WTC11 (cell line): ENCODE measurements at regions not wholly inside any gene's neighbourhood (a gene's known extent, or its start where the extent isn't known, plus 50 kb on each side); places are given as distances from the start of the nearest gene placed in this dataset.

ENCODE experiments used
- ATAC-seq: fragments of 200-7000 bp; cut with Tn5 transposase; 2 replicates; pipeline ENCODE4 v1.10.0; 2021; ENCODE audit warnings: mild to moderate bottlenecking, moderate library complexity
- CTCF ChIA-PET: fragments of 300-600 bp; sonication (Branson Sonifier 250); formaldehyde crosslinking; loops from one replicate; lab custom pipeline; 2021; ENCODE audit warnings: antibody characterized with exemption; lab: Charles Lee
- POLR2A ChIA-PET: fragments of 350-600 bp; sonication (Branson Sonifier 250); formaldehyde crosslinking; loops from one replicate; lab custom pipeline; 2021; ENCODE audit warnings: antibody characterized with exemption; lab: Charles Lee
- DNase-seq: peaks from one replicate; pipeline ENCODE4 v3.0.0; 2021; ENCODE audit warnings: low spot score
- H3K27ac Mint-ChIP-seq: 2 replicates; pipeline ENCODE4 v1.8.0; 2021; ENCODE audit warnings: mixed read lengths
- H3K27me3 Mint-ChIP-seq: 2 replicates; pipeline ENCODE4 v1.8.0; 2021; ENCODE audit warnings: low read depth, mild to moderate bottlenecking, moderate library complexity, mixed read lengths
- H3K36me3 Mint-ChIP-seq: 2 replicates; pipeline ENCODE4 v1.8.0; 2021; ENCODE audit warnings: mixed read lengths
- H3K4me1 Mint-ChIP-seq: 2 replicates; pipeline ENCODE4 v1.8.0; 2022; ENCODE audit warnings: mixed read lengths
- H3K4me3 Mint-ChIP-seq: 2 replicates; pipeline ENCODE4 v1.8.0; 2021; ENCODE audit warnings: mild to moderate bottlenecking, moderate library complexity, mixed read lengths
- H3K9me3 Mint-ChIP-seq: 2 replicates; pipeline ENCODE4 v1.8.0; 2021; ENCODE audit warnings: mixed read lengths
- ATF3 ChIP-seq: sonication (generic); formaldehyde crosslinking; conservative IDR thresholded peaks from 2 replicates; pipeline ENCODE4 v1.8.1; 2022; ENCODE audit warnings: mild to moderate bottlenecking, missing genetic modification reagents
- CTCF ChIP-seq: fragments of 200-600 bp; IDR thresholded peaks from 2 replicates; pipeline ENCODE4 v1.8.0; 2022; ENCODE audit warnings: antibody characterized with exemption
- EMX1 ChIP-seq: fragments of 250-450 bp; sonication (Bioruptor Pico); IDR thresholded peaks from 2 replicates; pipeline ENCODE4 v1.8.0; 2021; ENCODE audit warnings: mild to moderate bottlenecking
- FOXP1 ChIP-seq: sonication (generic); formaldehyde crosslinking; IDR thresholded peaks from 2 replicates; pipeline ENCODE4 v1.8.0; 2022; ENCODE audit warnings: missing genetic modification reagents, mild to moderate bottlenecking, moderate library complexity, borderline replicate concordance
- GABPB1 ChIP-seq: sonication (generic); formaldehyde crosslinking; IDR thresholded peaks from 2 replicates; pipeline ENCODE4 v1.8.1; 2023; ENCODE audit warnings: mild to moderate bottlenecking, missing genetic modification reagents
- GTF2I ChIP-seq: fragments of 250-450 bp; sonication (Bioruptor Pico); conservative IDR thresholded peaks from 2 replicates; pipeline ENCODE4 v1.4.0; 2021; ENCODE audit warnings: mild to moderate bottlenecking
- KAT7 ChIP-seq: sonication (generic); formaldehyde crosslinking; IDR thresholded peaks from 2 replicates; pipeline ENCODE4 v1.8.1; 2023; ENCODE audit warnings: missing genetic modification reagents, mild to moderate bottlenecking, borderline replicate concordance
- NR1H2 ChIP-seq: sonication (generic); formaldehyde crosslinking; IDR thresholded peaks from 2 replicates; pipeline ENCODE4 v1.9.0; 2021; ENCODE audit warnings: mild to moderate bottlenecking, moderate library complexity, missing genetic modification reagents
- NR3C1 ChIP-seq: sonication (generic); formaldehyde crosslinking; conservative IDR thresholded peaks from 2 replicates; pipeline ENCODE4 v1.8.1; 2023; ENCODE audit warnings: low read depth, mild to moderate bottlenecking, missing genetic modification reagents
- PRDM15 ChIP-seq: sonication (generic); formaldehyde crosslinking; IDR thresholded peaks from 2 replicates; pipeline ENCODE4 v1.8.0; 2022; ENCODE audit warnings: missing genetic modification reagents
- RELA ChIP-seq: sonication (generic); formaldehyde crosslinking; IDR thresholded peaks from 2 replicates; pipeline ENCODE4 v1.8.1; 2022; ENCODE audit warnings: missing genetic modification reagents, mild to moderate bottlenecking, borderline replicate concordance
- RORB ChIP-seq: fragments of 250-450 bp; sonication (Bioruptor Pico); IDR thresholded peaks from 2 replicates; pipeline ENCODE4 v1.9.0; 2021; ENCODE audit warnings: mild to moderate bottlenecking
- SMAD4 ChIP-seq: sonication (generic); formaldehyde crosslinking; IDR thresholded peaks from 2 replicates; pipeline ENCODE4 v1.8.0; 2022; ENCODE audit warnings: mild to moderate bottlenecking, missing genetic modification reagents
- ZNF121 ChIP-seq: sonication (generic); formaldehyde crosslinking; IDR thresholded peaks from 2 replicates; pipeline ENCODE4 v1.8.0; 2023; ENCODE audit warnings: missing genetic modification reagents
- ZNF317 ChIP-seq: sonication (generic); formaldehyde crosslinking; IDR thresholded peaks from 2 replicates; pipeline ENCODE4 v1.8.1; 2023; ENCODE audit warnings: low read depth, mild to moderate bottlenecking, moderate library complexity, missing genetic modification reagents, borderline replicate concordance
- ZSCAN18 ChIP-seq: fragments of 250-450 bp; sonication (Bioruptor Pico); IDR thresholded peaks from 2 replicates; pipeline ENCODE4 v2.1.2; 2022; ENCODE audit warnings: mild to moderate bottlenecking, moderate library complexity
- TF ChIP-seq, protein P1 (sequence below): sonication (generic); formaldehyde crosslinking; IDR thresholded peaks from 2 replicates; pipeline ENCODE4 v1.8.1; 2023; ENCODE audit warnings: mild to moderate bottlenecking, missing genetic modification reagents, moderate library complexity
- TF ChIP-seq, protein P2 (sequence below): sonication (generic); formaldehyde crosslinking; IDR thresholded peaks from 2 replicates; pipeline ENCODE4 v1.8.0; 2022; ENCODE audit warnings: mild to moderate bottlenecking, missing genetic modification reagents
- TF ChIP-seq, protein P3 (sequence below): fragments of 250-450 bp; sonication (Bioruptor Pico); IDR thresholded peaks from 2 replicates; pipeline ENCODE4 v1.9.0; 2021; ENCODE audit warnings: mild to moderate bottlenecking, borderline replicate concordance

- TF ChIP-seq PRDM15 (no peak), KAT7 (CRISPR knock-in tag) (no peak), GABPB1 (no peak), RORB (CRISPR knock-in tag) (no peak), SMAD4 (CRISPR knock-in tag) (no peak)
Observed at GRCh38 chr10:80729896-80730295, 192.2 kb downstream of the SH2D4B start (continued).

GRCh38 chr10:80730522-80730921, 192.8 kb downstream of the SH2D4B start:
- H3K36me3 Mint-ChIP-seq: peaks cover 18% of the 10 kb centered on the region
- H3K9me3 Mint-ChIP-seq: peaks cover 23% of the 10 kb centered on the region
- H3K4me1 Mint-ChIP-seq: peaks cover 39% of the 10 kb centered on the region
- no peak overlapping the region for H3K27ac Mint-ChIP-seq
- no peak for DNase-seq
- no peak overlapping the region for H3K4me3 Mint-ChIP-seq
- ChIA-PET POLR2A (no interaction called here), CTCF (no interaction called here)
- H3K27me3 Mint-ChIP-seq: peaks cover 7% of the 10 kb centered on the region
- ATAC-seq: no peak
- TF ChIP-seq NR1H2: no peak
- TF ChIP-seq, protein P1, sequence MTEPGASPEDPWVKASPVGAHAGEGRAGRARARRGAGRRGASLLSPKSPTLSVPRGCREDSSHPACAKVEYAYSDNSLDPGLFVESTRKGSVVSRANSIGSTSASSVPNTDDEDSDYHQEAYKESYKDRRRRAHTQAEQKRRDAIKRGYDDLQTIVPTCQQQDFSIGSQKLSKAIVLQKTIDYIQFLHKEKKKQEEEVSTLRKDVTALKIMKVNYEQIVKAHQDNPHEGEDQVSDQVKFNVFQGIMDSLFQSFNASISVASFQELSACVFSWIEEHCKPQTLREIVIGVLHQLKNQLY (CRISPR knock-in tag): no peak
- TF ChIP-seq GTF2I (CRISPR knock-in tag): no peak
- no peak for TF ChIP-seq ATF3
- no peak for TF ChIP-seq FOXP1
- no peak for TF ChIP-seq RELA (CRISPR knock-in tag)
- TF ChIP-seq ZNF317 (CRISPR knock-in tag): no peak
- TF ChIP-seq ZNF121: no peak
- no peak for TF ChIP-seq RORB (CRISPR knock-in tag)
- TF ChIP-seq, protein P2, sequence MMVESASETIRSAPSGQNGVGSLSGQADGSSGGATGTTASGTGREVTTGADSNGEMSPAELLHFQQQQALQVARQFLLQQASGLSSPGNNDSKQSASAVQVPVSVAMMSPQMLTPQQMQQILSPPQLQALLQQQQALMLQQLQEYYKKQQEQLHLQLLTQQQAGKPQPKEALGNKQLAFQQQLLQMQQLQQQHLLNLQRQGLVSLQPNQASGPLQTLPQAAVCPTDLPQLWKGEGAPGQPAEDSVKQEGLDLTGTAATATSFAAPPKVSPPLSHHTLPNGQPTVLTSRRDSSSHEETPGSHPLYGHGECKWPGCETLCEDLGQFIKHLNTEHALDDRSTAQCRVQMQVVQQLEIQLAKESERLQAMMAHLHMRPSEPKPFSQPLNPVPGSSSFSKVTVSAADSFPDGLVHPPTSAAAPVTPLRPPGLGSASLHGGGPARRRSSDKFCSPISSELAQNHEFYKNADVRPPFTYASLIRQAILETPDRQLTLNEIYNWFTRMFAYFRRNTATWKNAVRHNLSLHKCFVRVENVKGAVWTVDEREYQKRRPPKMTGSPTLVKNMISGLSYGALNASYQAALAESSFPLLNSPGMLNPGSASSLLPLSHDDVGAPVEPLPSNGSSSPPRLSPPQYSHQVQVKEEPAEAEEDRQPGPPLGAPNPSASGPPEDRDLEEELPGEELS (CRISPR knock-in tag): no peak
- TF ChIP-seq, protein P3, sequence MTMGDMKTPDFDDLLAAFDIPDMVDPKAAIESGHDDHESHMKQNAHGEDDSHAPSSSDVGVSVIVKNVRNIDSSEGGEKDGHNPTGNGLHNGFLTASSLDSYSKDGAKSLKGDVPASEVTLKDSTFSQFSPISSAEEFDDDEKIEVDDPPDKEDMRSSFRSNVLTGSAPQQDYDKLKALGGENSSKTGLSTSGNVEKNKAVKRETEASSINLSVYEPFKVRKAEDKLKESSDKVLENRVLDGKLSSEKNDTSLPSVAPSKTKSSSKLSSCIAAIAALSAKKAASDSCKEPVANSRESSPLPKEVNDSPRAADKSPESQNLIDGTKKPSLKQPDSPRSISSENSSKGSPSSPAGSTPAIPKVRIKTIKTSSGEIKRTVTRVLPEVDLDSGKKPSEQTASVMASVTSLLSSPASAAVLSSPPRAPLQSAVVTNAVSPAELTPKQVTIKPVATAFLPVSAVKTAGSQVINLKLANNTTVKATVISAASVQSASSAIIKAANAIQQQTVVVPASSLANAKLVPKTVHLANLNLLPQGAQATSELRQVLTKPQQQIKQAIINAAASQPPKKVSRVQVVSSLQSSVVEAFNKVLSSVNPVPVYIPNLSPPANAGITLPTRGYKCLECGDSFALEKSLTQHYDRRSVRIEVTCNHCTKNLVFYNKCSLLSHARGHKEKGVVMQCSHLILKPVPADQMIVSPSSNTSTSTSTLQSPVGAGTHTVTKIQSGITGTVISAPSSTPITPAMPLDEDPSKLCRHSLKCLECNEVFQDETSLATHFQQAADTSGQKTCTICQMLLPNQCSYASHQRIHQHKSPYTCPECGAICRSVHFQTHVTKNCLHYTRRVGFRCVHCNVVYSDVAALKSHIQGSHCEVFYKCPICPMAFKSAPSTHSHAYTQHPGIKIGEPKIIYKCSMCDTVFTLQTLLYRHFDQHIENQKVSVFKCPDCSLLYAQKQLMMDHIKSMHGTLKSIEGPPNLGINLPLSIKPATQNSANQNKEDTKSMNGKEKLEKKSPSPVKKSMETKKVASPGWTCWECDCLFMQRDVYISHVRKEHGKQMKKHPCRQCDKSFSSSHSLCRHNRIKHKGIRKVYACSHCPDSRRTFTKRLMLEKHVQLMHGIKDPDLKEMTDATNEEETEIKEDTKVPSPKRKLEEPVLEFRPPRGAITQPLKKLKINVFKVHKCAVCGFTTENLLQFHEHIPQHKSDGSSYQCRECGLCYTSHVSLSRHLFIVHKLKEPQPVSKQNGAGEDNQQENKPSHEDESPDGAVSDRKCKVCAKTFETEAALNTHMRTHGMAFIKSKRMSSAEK (CRISPR knock-in tag): no peak
- no peak for TF ChIP-seq PRDM15
- TF ChIP-seq ZSCAN18 (CRISPR knock-in tag): no peak
- TF ChIP-seq EMX1 (CRISPR knock-in tag): no peak
- TF ChIP-seq CTCF: no peak
- no peak for TF ChIP-seq NR3C1
